Lower lobe of right lung (tissue), 2 donors: ENCODE measurements at regions not wholly inside any gene's neighbourhood (a gene's known extent, or its start where the extent isn't known, plus 50 kb on each side); places are given as distances from the start of the nearest gene placed in this dataset.

Source experiments
- ATAC-seq, 2 donors: fragments of 200-7000 bp; cut with Tn5 transposase; one replicate each; pipeline ENCODE4 v1.9.1; 2020 to 2022; ENCODE audit warnings: mild to moderate bottlenecking in 2 of 2, moderate library complexity in 2 of 2
- DNase-seq: peaks from one replicate; pipeline ENCODE4 v3.0.0-alpha.2; 2020
- H3K27ac ChIP-seq: fragments of 200-600 bp; one replicate; pipeline ENCODE4 v1.8.0; 2022
- H3K27me3 ChIP-seq: fragments of 200-600 bp; one replicate; pipeline ENCODE4 v1.8.0; 2022; ENCODE audit warnings: low read depth
- H3K36me3 ChIP-seq: fragments of 200-600 bp; one replicate; pipeline ENCODE4 v1.8.0; 2022; ENCODE audit warnings: mild to moderate bottlenecking
- H3K4me1 ChIP-seq: fragments of 200-600 bp; one replicate; pipeline ENCODE4 v1.8.0; 2022
- H3K4me3 ChIP-seq: fragments of 200-600 bp; one replicate; pipeline ENCODE4 v1.8.0; 2022; ENCODE audit warnings: mild to moderate bottlenecking
- H3K9me3 ChIP-seq: fragments of 200-600 bp; one replicate; pipeline ENCODE4 v1.8.0; 2022
- CTCF ChIP-seq: fragments of 200-600 bp; IDR thresholded peaks from one replicate; pipeline ENCODE4 v1.8.0; 2022; ENCODE audit warnings: antibody characterized with exemption, mild to moderate bottlenecking
- intact Hi-C: fragments of 100-400 bp; cut with DNase I; formaldehyde crosslinking; loops from one replicate; pipeline ENCODE4 v1.11.0; 2022
- donor health status: DM: no; HTN: yes; CAD: no; lungs with severe emphysema.

DNA sequence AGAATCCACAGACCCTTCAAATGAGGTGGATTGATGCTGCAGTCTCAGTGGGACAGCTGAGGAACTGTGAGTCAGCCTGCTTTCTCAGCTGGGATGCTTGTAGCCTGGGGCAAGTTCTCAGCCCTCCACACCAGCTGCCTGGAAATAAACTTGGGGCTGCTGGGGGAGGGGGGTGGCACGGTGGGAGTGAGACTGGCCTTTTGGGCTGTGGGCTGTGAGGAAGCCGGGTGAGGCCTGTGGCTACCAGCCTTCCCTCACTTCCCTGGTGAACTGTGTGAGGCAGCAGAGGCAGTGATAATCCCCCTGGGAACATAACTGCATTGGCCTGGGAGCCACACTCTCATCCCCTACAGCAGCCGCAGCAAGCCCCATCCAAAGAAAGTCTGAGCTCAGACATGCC is 114.5 kb upstream of the GUCY1A1 start:
- ATAC-seq (no peak), DNase-seq (no peak)
- Histone ChIP-seq H3K27me3 (no peaks in the 10 kb centered on the region), H3K36me3 (no peaks in the 10 kb centered on the region), H3K9me3 (no peaks in the 10 kb centered on the region), H3K4me1 (no peaks in the 10 kb centered on the region), H3K27ac (no peak overlapping the region), H3K4me3 (no peak overlapping the region)
- intact Hi-C loops, result no loop called here
- no peak for TF ChIP-seq CTCF

DNA sequence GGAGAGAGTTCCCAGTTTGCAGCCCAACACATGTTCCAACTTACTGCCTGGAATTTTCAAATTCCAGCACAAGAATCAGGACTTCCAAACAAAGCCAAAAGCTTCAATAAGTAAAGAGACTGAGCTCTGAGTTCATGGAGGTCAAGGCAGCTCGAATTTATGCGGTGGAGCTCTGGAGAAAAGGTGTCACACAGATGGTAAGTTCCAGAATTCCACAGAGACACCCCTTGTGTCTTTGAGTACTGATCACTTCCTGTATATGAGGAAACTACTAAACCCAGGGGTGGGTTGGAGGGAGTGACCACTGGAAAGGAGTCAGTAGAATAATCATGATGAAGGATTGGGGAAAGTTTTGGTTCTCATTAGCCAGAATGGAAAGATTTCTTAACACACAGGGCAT is 118.5 kb upstream of the GUCY1A1 start:
- DNase-seq (no peak), ATAC-seq (no peak)
- no peaks in the 10 kb centered on the region for H3K9me3 ChIP-seq
- no peak for TF ChIP-seq CTCF
- no peaks in the 10 kb centered on the region for H3K27me3 ChIP-seq
- H3K4me1 ChIP-seq, result no peaks in the 10 kb centered on the region
- H3K4me3 ChIP-seq, result no peak overlapping the region
- H3K27ac ChIP-seq, result no peak overlapping the region
- no peaks in the 10 kb centered on the region for H3K36me3 ChIP-seq
- intact Hi-C loops, result no loop called here

DNA sequence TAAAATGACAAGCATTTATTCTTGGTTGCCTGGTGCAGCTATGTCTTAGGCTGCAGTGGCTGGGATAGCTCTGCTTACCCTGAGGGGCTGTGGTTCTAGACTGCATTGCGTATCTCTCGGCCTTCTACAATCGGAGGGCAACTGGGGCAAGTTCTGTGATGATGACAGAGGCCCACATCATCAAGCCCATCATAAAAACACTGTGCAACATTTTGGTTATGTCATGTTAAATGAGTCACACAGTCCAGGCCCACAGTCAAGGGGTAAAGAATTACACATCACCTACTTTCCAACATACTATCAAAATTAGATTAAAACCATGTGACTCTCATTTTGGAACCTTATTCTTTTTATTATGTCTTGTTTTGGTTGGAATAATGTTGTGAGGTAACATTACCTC is 120.2 kb upstream of the GUCY1A1 start:
- no peaks in the 10 kb centered on the region for H3K27me3 ChIP-seq
- H3K4me1 ChIP-seq, result no peaks in the 10 kb centered on the region
- H3K4me3 ChIP-seq, result no peak overlapping the region
- H3K27ac ChIP-seq, result no peak overlapping the region
- DNase-seq, result no peak
- ATAC-seq, result no peak
- no peak for TF ChIP-seq CTCF
- no peaks in the 10 kb centered on the region for H3K9me3 ChIP-seq
- intact Hi-C loops, result no loop called here
- no peaks in the 10 kb centered on the region for H3K36me3 ChIP-seq

DNA sequence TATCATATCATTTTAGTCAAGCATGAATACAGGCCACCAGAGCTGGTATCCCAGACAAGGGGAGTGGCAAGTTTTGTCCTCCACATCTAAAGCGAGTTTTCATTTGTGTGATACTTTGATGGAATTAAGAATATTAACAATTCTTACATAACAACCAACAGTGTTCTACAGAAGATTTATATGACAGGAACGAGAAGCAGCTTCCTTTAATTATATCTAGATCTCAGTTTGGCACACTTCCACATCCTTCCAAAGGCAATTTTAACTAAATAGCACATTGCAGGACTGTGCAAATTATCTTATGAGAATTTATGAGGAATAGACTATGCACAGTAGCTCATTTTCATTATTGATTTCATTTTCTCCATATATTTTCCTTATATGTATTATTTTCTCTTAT is 121.2 kb upstream of the GUCY1A1 start:
- Histone ChIP-seq H3K4me1 (no peaks in the 10 kb centered on the region), H3K4me3 (no peak overlapping the region), H3K36me3 (no peaks in the 10 kb centered on the region), H3K27ac (no peak overlapping the region), H3K9me3 (no peaks in the 10 kb centered on the region), H3K27me3 (no peaks in the 10 kb centered on the region)
- DNase-seq (no peak), ATAC-seq (no peak)
- TF ChIP-seq CTCF, result no peak
- intact Hi-C loops, result no loop called here

- H3K4me3 ChIP-seq, result no peak overlapping the region
- no peak overlapping the region for H3K27ac ChIP-seq
- DNase-seq (no peak), ATAC-seq (peak in 1 of 2 donors; percentile 50)
- H3K27me3 ChIP-seq, result no peaks in the 10 kb centered on the region
- no peak for TF ChIP-seq CTCF
- H3K4me1 ChIP-seq, result no peaks in the 10 kb centered on the region
- no peaks in the 10 kb centered on the region for H3K36me3 ChIP-seq
- H3K9me3 ChIP-seq, result no peaks in the 10 kb centered on the region
- intact Hi-C loops, result no loop called here
These were observed 122.1 kb upstream of the GUCY1A1 start for GRCh38 chr4:155544547-155544946.
